H9 (cell line): ENCODE measurements at regions not wholly inside any gene's neighbourhood (a gene's known extent, or its start where the extent isn't known, plus 50 kb on each side); places are given as distances from the start of the nearest gene placed in this dataset.

Experiments
- DNase-seq: peaks from one replicate; pipeline ENCODE4 v3.0.0-alpha.2; 2017
- H2AFZ ChIP-seq: one replicate; pipeline ENCODE4 v1.6.1; 2013; ENCODE audit warnings: mild to moderate bottlenecking, low read length, control low read depth, moderate library complexity
- H2AK5ac ChIP-seq: 2 replicates; pipeline ENCODE4 v1.6.1; 2013; ENCODE audit warnings: low read length, control low read depth, mixed read lengths; ENCODE audit not compliant: insufficient read length
- H2BK120ac ChIP-seq: one replicate; pipeline ENCODE4 v1.6.1; 2013; ENCODE audit warnings: low read depth, mild to moderate bottlenecking, low read length, control low read depth, inconsistent platforms; ENCODE audit not compliant: poor library complexity, severe bottlenecking
- H2BK12ac ChIP-seq: 2 replicates; pipeline ENCODE4 v1.6.1; 2013; ENCODE audit warnings: low read length, control low read depth, mixed read lengths, low read depth; ENCODE audit not compliant: insufficient read length
- H2BK15ac ChIP-seq: 2 replicates; pipeline ENCODE4 v1.6.1; 2013; ENCODE audit warnings: low read depth, low read length, control low read depth
- H2BK20ac ChIP-seq: one replicate; pipeline ENCODE4 v1.6.1; 2013; ENCODE audit warnings: low read depth, mild to moderate bottlenecking, low read length, control low read depth, inconsistent platforms; ENCODE audit not compliant: poor library complexity, severe bottlenecking
- H2BK5ac ChIP-seq: 2 replicates; pipeline ENCODE4 v1.6.1; 2013; ENCODE audit warnings: low read length, control low read depth, mixed read lengths; ENCODE audit not compliant: insufficient read length
- H3K14ac ChIP-seq: 2 replicates; pipeline ENCODE4 v1.6.1; 2013; ENCODE audit warnings: low read length, control low read depth; ENCODE audit not compliant: insufficient read depth
- H3K18ac ChIP-seq: 2 replicates; pipeline ENCODE4 v1.6.1; 2013; ENCODE audit warnings: low read depth, mild to moderate bottlenecking, mixed read lengths, low read length, control low read depth; ENCODE audit not compliant: insufficient read length
- H3K23ac ChIP-seq: 2 replicates; pipeline ENCODE4 v1.6.1; 2013; ENCODE audit warnings: low read length, control low read depth, mixed read lengths, low read depth; ENCODE audit not compliant: insufficient read length
- H3K23me2 ChIP-seq: 2 replicates; pipeline ENCODE4 v1.6.1; 2013; ENCODE audit warnings: low read depth, mild to moderate bottlenecking, mixed read lengths, low read length, control low read depth; ENCODE audit not compliant: insufficient read length, poor library complexity, severe bottlenecking
- H3K27ac ChIP-seq: 2 replicates; pipeline ENCODE4 v1.5.1; 2013; ENCODE audit warnings: low read length, control low read depth, mixed read lengths, low read depth; ENCODE audit not compliant: insufficient read length
- H3K27me3 ChIP-seq: 2 replicates; pipeline ENCODE4 v1.6.1; 2013; ENCODE audit warnings: low read length, control low read depth, inconsistent platforms; ENCODE audit not compliant: insufficient read depth
- H3K4ac ChIP-seq: 2 replicates; pipeline ENCODE4 v1.6.1; 2013; ENCODE audit warnings: low read depth, mild to moderate bottlenecking, control low read depth, inconsistent platforms, low read length, moderate library complexity
- H3K4me1 ChIP-seq: 2 replicates; pipeline ENCODE4 v1.6.1; 2013; ENCODE audit warnings: low read length, control low read depth, inconsistent platforms; ENCODE audit not compliant: insufficient read depth
- H3K4me2 ChIP-seq: 2 replicates; pipeline ENCODE4 v1.6.1; 2013; ENCODE audit warnings: low read length, control low read depth, mixed read lengths; ENCODE audit not compliant: insufficient read length, insufficient read depth
- H3K56ac ChIP-seq: 2 replicates; pipeline ENCODE4 v1.6.1; 2013; ENCODE audit warnings: low read depth, mild to moderate bottlenecking, mixed read lengths, low read length, control low read depth; ENCODE audit not compliant: insufficient read length
- H3K79me1 ChIP-seq: 2 replicates; pipeline ENCODE4 v1.6.1; 2013; ENCODE audit warnings: low read depth, mild to moderate bottlenecking, moderate library complexity, low read length, control low read depth, inconsistent platforms; ENCODE audit not compliant: insufficient read depth, poor library complexity, severe bottlenecking
- H3K79me2 ChIP-seq: 2 replicates; pipeline ENCODE4 v1.6.1; 2013; ENCODE audit warnings: low read length, control low read depth, inconsistent platforms; ENCODE audit not compliant: insufficient read depth
- H3K9ac ChIP-seq: 2 replicates; pipeline ENCODE4 v1.6.1; 2013; ENCODE audit warnings: low read length, control low read depth, mixed read lengths; ENCODE audit not compliant: insufficient read length; ENCODE audit errors: extremely low read depth
- H3K9me3 ChIP-seq: one replicate; pipeline ENCODE4 v1.6.1; 2013; ENCODE audit warnings: low read depth, low read length, inconsistent platforms; ENCODE audit not compliant: control insufficient read depth
- H3T11ph ChIP-seq: one replicate; pipeline ENCODE4 v1.6.1; 2013; ENCODE audit warnings: mild to moderate bottlenecking, low read length, control low read depth, inconsistent platforms
- H4K20me1 ChIP-seq: one replicate; pipeline ENCODE4 v1.6.1; 2013; ENCODE audit not compliant: control insufficient read depth, insufficient read length, insufficient read depth
- H4K5ac ChIP-seq: 2 replicates; pipeline ENCODE4 v1.6.1; 2013; ENCODE audit warnings: low read depth, mild to moderate bottlenecking, mixed read lengths, low read length, control low read depth; ENCODE audit not compliant: insufficient read length
- H4K8ac ChIP-seq: replicated peaks from 2 replicates; pipeline ENCODE4 v1.6.1; 2013; ENCODE audit warnings: low read length, control low read depth, mixed read lengths, low read depth; ENCODE audit not compliant: insufficient read length
- H4K91ac ChIP-seq: 2 replicates; pipeline ENCODE4 v1.6.1; 2013; ENCODE audit warnings: low read depth, mild to moderate bottlenecking, moderate library complexity, mixed read lengths, low read length, control low read depth; ENCODE audit not compliant: insufficient read length
- H3K27ac Mint-ChIP-seq, 3 experiments: 2 replicates in 2 of 3; 3 replicates in 1 of 3; pipeline ENCODE4 v1.8.0; 2020 to 2021; ENCODE audit warnings: mixed read lengths in 3 of 3, mild to moderate bottlenecking in 1 of 3, moderate library complexity in 1 of 3
- H3K27me3 Mint-ChIP-seq: 2 replicates; pipeline ENCODE4 v1.8.0; 2021; ENCODE audit warnings: low read depth, mild to moderate bottlenecking, moderate library complexity, mixed read lengths
- H3K36me3 Mint-ChIP-seq, 3 experiments: 2 replicates in 2 of 3; 3 replicates in 1 of 3; pipeline ENCODE4 v1.8.0; 2020 to 2021; ENCODE audit warnings: low read depth in 3 of 3, mixed read lengths in 3 of 3; ENCODE audit not compliant: insufficient read depth in 1 of 3
- H3K4me1 Mint-ChIP-seq, 2 experiments: 2 replicates each; pipeline ENCODE4 v1.8.0; 2020; ENCODE audit warnings: mixed read lengths in 2 of 2
- H3K4me3 Mint-ChIP-seq, 2 experiments: 2 replicates in 1 of 2; 3 replicates in 1 of 2; pipeline ENCODE4 v1.8.0; 2020 to 2021; ENCODE audit warnings: mild to moderate bottlenecking in 2 of 2, mixed read lengths in 2 of 2, moderate library complexity in 1 of 2
- H3K9me3 Mint-ChIP-seq, 2 experiments: 2 replicates in 1 of 2; 3 replicates in 1 of 2; pipeline ENCODE4 v1.8.0; 2020; ENCODE audit warnings: mild to moderate bottlenecking in 2 of 2, mixed read lengths in 2 of 2, moderate library complexity in 1 of 2
- CTCF ChIP-seq: fragments of 200-600 bp; sonication (generic); conservative IDR thresholded peaks from 3 replicates; pipeline ENCODE4 v1.8.0; 2021; ENCODE audit warnings: antibody characterized with exemption, mild to moderate bottlenecking
- WGBS: extraction: QIAGEN DNeasy Blood & Tissue Kit; methylation state at CpG from one replicate; pipeline ENCODE4 v1.1.7; 2013; ENCODE audit warnings: missing lambda C conversion rate, low lambda C conversion rate, mixed read lengths; ENCODE audit not compliant: insufficient read length; ENCODE audit errors: extremely low coverage; 5-methylcytosine and 5-hydroxymethylcytosine counted together

DNA sequence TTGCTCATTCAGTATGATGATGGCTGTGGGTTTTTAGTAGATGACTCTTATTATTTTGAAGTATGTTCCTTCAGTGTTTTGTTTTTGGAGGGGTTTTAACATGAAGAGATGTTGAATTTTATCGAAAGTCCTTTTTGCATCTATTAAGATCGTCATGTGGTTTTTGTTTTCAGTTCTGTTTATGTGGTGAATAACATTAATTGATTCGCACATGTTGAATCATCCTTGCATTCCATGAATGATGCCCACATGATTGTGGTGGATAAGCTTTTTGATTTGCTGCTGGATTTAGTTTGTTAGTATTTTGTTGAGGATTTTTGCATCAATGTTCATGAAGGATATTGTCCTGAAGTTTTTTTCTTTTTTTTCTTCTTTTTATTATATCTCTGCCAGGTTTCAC is 347.4 kb upstream of the EPHA5 start:
- Histone ChIP-seq H3K79me1 (no peaks in the 10 kb centered on the region), H2AK5ac (no peak overlapping the region), H2AFZ (no peak overlapping the region), H3K56ac (no peak overlapping the region), H3K23me2 (no peaks in the 10 kb centered on the region), H3K9me3 (no peaks in the 10 kb centered on the region), H4K20me1 (no peaks in the 10 kb centered on the region), H2BK120ac (no peak overlapping the region), H3K79me2 (no peaks in the 10 kb centered on the region), H3K23ac (no peak overlapping the region), H4K91ac (no peak overlapping the region), H3K4me2 (no peak overlapping the region), H3K9ac (no peak overlapping the region), H2BK15ac (no peak overlapping the region), H4K8ac (no peak overlapping the region), H3K18ac (no peak overlapping the region), H2BK20ac (no peak overlapping the region), H3K4ac (no peak overlapping the region), H2BK5ac (no peak overlapping the region), H3K14ac (no peak overlapping the region), H3K4me1 (peaks cover 3% of the 10 kb centered on the region; the same call in 1 of the 2 replicates), H3T11ph (no peak overlapping the region), H4K5ac (no peak overlapping the region), H3K27ac (no peak overlapping the region), H2BK12ac (no peak overlapping the region), H3K27me3 (no peaks in the 10 kb centered on the region)
- Mint-ChIP-seq H3K4me1 (peaks cover 17% of the 10 kb centered on the region in 2 experiments), H3K4me3 (no peak overlapping the region), H3K27ac (no peak overlapping the region), H3K36me3 (peaks cover 10 to 24% (median 17%) of the 10 kb centered on the region in 3 experiments), H3K27me3 (peaks cover 4% of the 10 kb centered on the region; the same call in 1 of the 2 replicates), H3K9me3 (peaks cover 14 to 17% of the 10 kb centered on the region in 2 experiments)
- WGBS = no CpG with 5 or more reads among the region's 3 CpGs
- TF ChIP-seq CTCF = no peak
- no peak for DNase-seq
